BE2C (cell line): ENCODE measurements at regions not wholly inside any gene's neighbourhood (a gene's known extent, or its start where the extent isn't known, plus 50 kb on each side); places are given as distances from the start of the nearest gene placed in this dataset.

Experiments used
- DNase-seq: peaks from one replicate; pipeline ENCODE4 v3.0.0-alpha.2; 2020
- H3K27me3 ChIP-seq: fragments of 250-450 bp; sonication (Bioruptor Pico); 2 replicates; pipeline ENCODE4 v1.5.1; 2020; ENCODE audit warnings: mild to moderate bottlenecking
- H3K36me3 ChIP-seq: fragments of 250-450 bp; sonication (Bioruptor Pico); 2 replicates; pipeline ENCODE4 v1.5.1; 2020; ENCODE audit warnings: mild to moderate bottlenecking
- H3K4me1 ChIP-seq: fragments of 250-450 bp; sonication (Bioruptor Pico); 2 replicates; pipeline ENCODE4 v1.5.1; 2020
- H3K4me3 ChIP-seq: 2 replicates; pipeline ENCODE4 v1.5.1; 2011; ENCODE audit warnings: low read depth, low read length
- H3K9me3 ChIP-seq: fragments of 250-450 bp; sonication (Bioruptor Pico); 2 replicates; pipeline ENCODE4 v1.5.1; 2020
- TF ChIP-seq, protein P1 (sequence below): IDR thresholded peaks from 2 replicates; pipeline ENCODE4 v1.5.1; 2012; ENCODE audit warnings: mild to moderate bottlenecking, low read depth, low read length

DNA sequence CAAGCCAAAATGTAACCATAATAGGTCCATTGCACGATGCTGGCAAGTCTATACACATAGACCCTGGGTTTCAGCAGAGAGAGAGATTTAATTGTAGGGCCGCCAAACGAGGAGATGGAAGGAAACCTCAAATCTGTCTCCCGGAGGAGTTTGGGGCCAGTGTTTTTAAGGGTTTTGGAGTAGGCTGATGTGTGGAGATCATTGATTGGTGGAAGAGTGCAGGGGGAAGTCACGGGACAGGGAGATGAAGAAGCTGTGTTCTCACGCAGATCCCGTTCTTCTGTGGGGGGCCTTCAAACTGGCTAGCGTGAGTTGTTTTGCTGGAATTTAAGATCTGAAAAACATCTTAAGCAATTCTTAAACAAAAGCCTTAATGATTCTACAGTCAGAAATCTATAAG, 84.8 kb downstream of the KATNIP start:
- Histone ChIP-seq H3K4me3 (no peak overlapping the region), H3K36me3 (no peaks in the 10 kb centered on the region), H3K4me1 (peaks cover 6% of the 10 kb centered on the region; the same call in 1 of the 2 replicates), H3K27me3 (no peaks in the 10 kb centered on the region), H3K9me3 (no peaks in the 10 kb centered on the region)
- TF ChIP-seq, protein P1, sequence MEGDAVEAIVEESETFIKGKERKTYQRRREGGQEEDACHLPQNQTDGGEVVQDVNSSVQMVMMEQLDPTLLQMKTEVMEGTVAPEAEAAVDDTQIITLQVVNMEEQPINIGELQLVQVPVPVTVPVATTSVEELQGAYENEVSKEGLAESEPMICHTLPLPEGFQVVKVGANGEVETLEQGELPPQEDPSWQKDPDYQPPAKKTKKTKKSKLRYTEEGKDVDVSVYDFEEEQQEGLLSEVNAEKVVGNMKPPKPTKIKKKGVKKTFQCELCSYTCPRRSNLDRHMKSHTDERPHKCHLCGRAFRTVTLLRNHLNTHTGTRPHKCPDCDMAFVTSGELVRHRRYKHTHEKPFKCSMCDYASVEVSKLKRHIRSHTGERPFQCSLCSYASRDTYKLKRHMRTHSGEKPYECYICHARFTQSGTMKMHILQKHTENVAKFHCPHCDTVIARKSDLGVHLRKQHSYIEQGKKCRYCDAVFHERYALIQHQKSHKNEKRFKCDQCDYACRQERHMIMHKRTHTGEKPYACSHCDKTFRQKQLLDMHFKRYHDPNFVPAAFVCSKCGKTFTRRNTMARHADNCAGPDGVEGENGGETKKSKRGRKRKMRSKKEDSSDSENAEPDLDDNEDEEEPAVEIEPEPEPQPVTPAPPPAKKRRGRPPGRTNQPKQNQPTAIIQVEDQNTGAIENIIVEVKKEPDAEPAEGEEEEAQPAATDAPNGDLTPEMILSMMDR, result no peak
- DNase-seq, result no peak

DNA sequence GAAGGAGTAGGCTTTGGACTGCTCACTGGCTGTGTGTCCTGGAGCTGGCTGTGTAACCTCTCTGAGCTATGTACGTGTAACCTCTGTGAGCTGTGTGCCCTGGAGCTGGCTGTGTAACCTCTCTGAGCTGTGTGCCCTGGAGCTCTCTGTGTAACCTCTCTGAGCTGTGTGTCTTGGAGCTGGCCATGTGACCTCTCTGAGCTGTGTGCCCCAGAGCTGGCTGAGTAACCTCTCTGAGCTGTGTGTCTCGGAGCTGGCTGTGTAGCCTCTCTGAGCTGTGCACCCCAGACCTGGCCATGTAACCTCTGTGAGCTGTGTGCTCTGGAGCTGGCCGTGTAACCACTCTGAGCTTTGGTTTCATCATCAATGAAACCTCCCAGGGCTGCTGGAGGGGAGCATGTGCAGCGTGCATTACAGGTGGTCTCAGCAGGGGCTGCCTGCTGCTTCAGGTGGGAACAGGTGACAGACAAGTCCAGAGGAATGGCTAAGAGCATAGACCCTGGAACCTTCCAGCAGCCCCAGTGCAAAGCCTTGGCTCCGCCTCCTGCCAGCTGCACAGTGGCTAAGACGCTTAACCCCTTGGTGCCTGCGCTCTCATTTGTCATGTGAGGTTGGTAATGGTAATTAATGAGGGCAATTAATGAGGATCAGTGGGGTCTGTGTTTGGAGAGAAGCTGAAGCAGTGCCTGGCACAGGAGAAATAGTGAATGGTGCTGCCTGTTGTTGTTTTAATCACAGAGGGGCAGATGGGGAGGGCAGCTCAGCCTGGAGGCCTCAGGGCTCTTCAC, 86.7 kb downstream of the KATNIP start:
- peaks cover 6% of the 10 kb centered on the region; the same call in 1 of the 2 replicates for H3K4me1 ChIP-seq

DNA sequence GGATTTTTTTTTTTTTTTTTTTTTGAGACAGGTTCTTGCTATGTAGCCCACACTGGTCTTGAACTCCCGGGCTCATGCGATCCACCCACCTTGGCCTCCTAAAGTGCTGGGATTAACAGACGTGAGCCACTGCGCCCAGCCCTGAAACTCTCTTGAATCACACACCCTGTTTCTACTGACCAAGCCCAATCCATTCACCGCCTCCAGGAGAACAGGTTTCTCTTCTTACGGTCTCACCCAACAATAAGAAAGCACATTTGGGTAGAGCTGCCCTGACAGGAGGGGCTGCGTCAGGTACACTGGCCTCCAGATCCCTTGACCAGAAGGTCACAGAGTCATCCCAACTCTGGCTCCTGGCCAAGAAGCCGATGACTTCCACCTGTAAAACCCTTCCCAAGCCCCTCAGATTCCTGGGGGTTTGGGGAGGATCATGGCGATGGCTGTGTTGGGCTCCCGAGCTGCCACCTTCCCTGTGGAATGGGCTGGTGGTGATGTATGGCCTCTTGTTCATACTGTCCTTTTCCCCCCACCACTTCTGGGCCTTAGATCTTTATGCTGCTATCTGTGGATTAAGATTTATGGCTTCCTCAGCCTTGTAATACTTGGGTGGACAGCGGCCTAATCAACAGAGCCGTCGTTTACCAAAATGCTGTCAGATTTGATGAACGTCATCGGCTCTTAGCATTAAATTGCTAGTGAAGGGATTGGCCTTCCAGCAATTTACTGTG, 89.1 kb downstream of the KATNIP start:
- no peak for DNase-seq
- Histone ChIP-seq H3K27me3 (no peaks in the 10 kb centered on the region), H3K9me3 (no peaks in the 10 kb centered on the region), H3K4me3 (no peak overlapping the region), H3K36me3 (no peaks in the 10 kb centered on the region), H3K4me1 (peaks cover 6% of the 10 kb centered on the region; the same call in 1 of the 2 replicates)
- TF ChIP-seq, protein P1, result no peak

More for the DNA sequence above, 86.7 kb downstream of the KATNIP start:
- DNase-seq, result no peak
- TF ChIP-seq, protein P1, result no peak
- Histone ChIP-seq H3K27me3 (no peaks in the 10 kb centered on the region), H3K36me3 (no peaks in the 10 kb centered on the region), H3K9me3 (no peaks in the 10 kb centered on the region), H3K4me3 (no peak overlapping the region)

DNA sequence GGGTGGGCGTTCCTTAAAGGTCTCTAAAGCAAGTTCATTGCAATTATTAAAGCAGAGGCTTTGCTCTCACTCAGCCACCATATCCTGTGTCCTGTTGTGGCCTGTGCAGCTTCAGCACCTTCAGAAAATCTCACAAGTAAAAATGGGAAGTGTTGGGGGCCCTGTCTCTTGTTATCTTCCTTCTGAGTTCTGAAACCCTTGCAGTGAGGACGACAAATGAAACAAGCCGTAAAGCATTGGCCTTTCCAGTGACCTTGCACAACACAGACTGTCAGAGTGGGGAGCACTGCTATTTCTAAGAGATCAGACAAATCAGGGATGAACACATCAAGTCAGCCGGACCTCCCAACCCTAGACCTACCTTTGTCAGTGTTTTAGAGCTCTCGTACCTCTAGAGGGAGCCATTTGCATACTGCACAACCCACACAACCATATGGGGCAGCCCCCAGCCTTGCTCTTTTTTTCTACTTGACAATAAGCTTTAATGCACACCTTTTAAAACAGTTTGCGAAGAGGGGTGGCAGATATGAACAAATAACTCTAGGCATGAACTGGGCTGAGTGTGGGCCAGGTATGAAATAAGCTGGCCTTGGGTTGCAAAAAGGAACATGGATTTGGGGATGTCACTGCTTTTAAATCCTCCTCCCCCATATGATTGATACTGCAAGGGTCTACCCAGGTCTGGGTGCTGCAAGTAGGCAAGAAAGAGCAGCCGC, 89.8 kb downstream of the KATNIP start:
- TF ChIP-seq, protein P1, result peak; percentile 92
- peaks cover 6% of the 10 kb centered on the region; the same call in 1 of the 2 replicates for H3K4me1 ChIP-seq
- H3K36me3 ChIP-seq, result no peaks in the 10 kb centered on the region
- H3K27me3 ChIP-seq, result no peaks in the 10 kb centered on the region
- no peaks in the 10 kb centered on the region for H3K9me3 ChIP-seq
- peak; percentile 59 for DNase-seq
- no peak overlapping the region for H3K4me3 ChIP-seq

GRCh38 chr16:27640277-27640600, 90.3 kb downstream of the KATNIP start:
- DNase-seq, result no peak
- H3K27me3 ChIP-seq, result no peaks in the 10 kb centered on the region
- H3K36me3 ChIP-seq, result no peaks in the 10 kb centered on the region
- peaks cover 6% of the 10 kb centered on the region; the same call in 1 of the 2 replicates for H3K4me1 ChIP-seq
- TF ChIP-seq, protein P1, result no peak
- H3K4me3 ChIP-seq, result no peak overlapping the region
- H3K9me3 ChIP-seq, result no peaks in the 10 kb centered on the region
